IMR-90 (cell line): ENCODE measurements at regions not wholly inside any gene's neighbourhood (a gene's known extent, or its start where the extent isn't known, plus 50 kb on each side); places are given as distances from the start of the nearest gene placed in this dataset.
A peak's percentile ranks its signal among the peaks of the same experiment; 100 is the strongest.

Source experiments
- ATAC-seq: fragments of 200-7000 bp; cut with Tn5 transposase; 2 replicates; pipeline ENCODE4 v1.9.1; 2020; ENCODE audit warnings: low read depth, mild to moderate bottlenecking, moderate library complexity
- BruUV-seq: library from RNA; stranded (reverse); fragments of 400-500 nt; replicated peaks from 2 replicates; lab custom pipeline; 2021; lab: Mats Ljungman, UMichigan
- CTCF ChIA-PET: fragments of 300-600 bp; formaldehyde crosslinking; extraction: SDS; loops from one replicate; lab custom pipeline; 2021; ENCODE audit warnings: antibody characterized with exemption; lab: Yijun Ruan, JAX
- POLR2A ChIA-PET: fragments of 300-600 bp; sonication (Branson Sonifier 250); formaldehyde crosslinking; loops from one replicate; lab custom pipeline; 2022; ENCODE audit warnings: antibody characterized with exemption; ENCODE audit not compliant: unreplicated experiment; lab: Charles Lee
- DNase-seq: peaks from one replicate; pipeline ENCODE4 v3.0.0; 2013
- H2AFZ ChIP-seq: replicated peaks from 2 replicates; pipeline ENCODE3; 2013; ENCODE audit warnings: low read length, mild to moderate bottlenecking; ENCODE audit not compliant: poor library complexity
- H2AK5ac ChIP-seq: 2 replicates; pipeline ENCODE4 v1.6.1; 2013; ENCODE audit warnings: low read depth, low read length, inconsistent platforms
- H2AK9ac ChIP-seq: replicated peaks from 2 replicates; pipeline ENCODE3; 2013; ENCODE audit warnings: mild to moderate bottlenecking, low read depth, low read length, moderate library complexity; ENCODE audit not compliant: poor library complexity
- H2BK120ac ChIP-seq: 2 replicates; pipeline ENCODE4 v1.6.1; 2013; ENCODE audit warnings: low read depth, low read length, inconsistent platforms
- H2BK15ac ChIP-seq: 3 replicates; pipeline ENCODE4 v1.6.1; 2013; ENCODE audit warnings: low read depth, low read length, inconsistent platforms
- H2BK20ac ChIP-seq: 2 replicates; pipeline ENCODE4 v1.6.1; 2013; ENCODE audit warnings: low read depth, mild to moderate bottlenecking, inconsistent platforms, low read length, moderate library complexity
- H2BK5ac ChIP-seq: 2 replicates; pipeline ENCODE4 v1.6.1; 2013; ENCODE audit warnings: mild to moderate bottlenecking, low read depth, low read length, inconsistent platforms; ENCODE audit not compliant: poor library complexity, severe bottlenecking
- H3K14ac ChIP-seq: replicated peaks from 2 replicates; pipeline ENCODE4 v1.6.1; 2013; ENCODE audit warnings: low read depth, low read length, inconsistent platforms
- H3K18ac ChIP-seq: 2 replicates; pipeline ENCODE4 v1.6.1; 2013; ENCODE audit warnings: low read depth, low read length, control low read depth
- H3K23ac ChIP-seq: 2 replicates; pipeline ENCODE4 v1.6.1; 2013; ENCODE audit warnings: low read depth, low read length, inconsistent platforms
- H3K27ac ChIP-seq: 2 replicates; pipeline ENCODE4 v1.5.1; 2013; ENCODE audit warnings: mild to moderate bottlenecking, control low read depth, low read length; ENCODE audit not compliant: insufficient read depth
- H3K27me3 ChIP-seq: 2 replicates; pipeline ENCODE4 v1.6.1; 2013; ENCODE audit warnings: low read length; ENCODE audit not compliant: control insufficient read depth, insufficient read depth
- H3K36me3 ChIP-seq: 2 replicates; pipeline ENCODE4 v1.6.1; 2013; ENCODE audit warnings: low read length, mixed read lengths; ENCODE audit not compliant: control insufficient read depth, insufficient read depth
- H3K4ac ChIP-seq: 2 replicates; pipeline ENCODE4 v1.6.1; 2013; ENCODE audit warnings: low read depth, low read length, inconsistent platforms
- H3K4me1 ChIP-seq: 2 replicates; pipeline ENCODE4 v1.6.1; 2013; ENCODE audit warnings: low read length, mixed read lengths; ENCODE audit not compliant: control insufficient read depth, insufficient read depth
- H3K4me2 ChIP-seq: 2 replicates; pipeline ENCODE4 v1.6.1; 2013; ENCODE audit warnings: low read depth, mild to moderate bottlenecking, control low read depth, low read length, moderate library complexity
- H3K4me3 ChIP-seq: 2 replicates; pipeline ENCODE4 v1.5.1; 2013; ENCODE audit warnings: low read depth, mild to moderate bottlenecking, control low read depth, low read length, moderate library complexity; ENCODE audit not compliant: insufficient read depth
- H3K56ac ChIP-seq: 2 replicates; pipeline ENCODE4 v1.6.1; 2013; ENCODE audit warnings: low read length, inconsistent platforms; ENCODE audit not compliant: insufficient read depth; ENCODE audit errors: extremely low read depth
- H3K79me1 ChIP-seq, 2 experiments: 2 replicates each; pipeline ENCODE4 v1.6.1; 2013; ENCODE audit warnings: low read length in 2 of 2, inconsistent platforms in 1 of 2, low read depth in 1 of 2
- H3K9ac ChIP-seq: 2 replicates; pipeline ENCODE4 v1.6.1; 2013; ENCODE audit warnings: low read depth, low read length, control low read depth
- H3K9me1 ChIP-seq: 2 replicates; pipeline ENCODE4 v1.6.1; 2013; ENCODE audit warnings: low read length, inconsistent platforms; ENCODE audit not compliant: insufficient read depth
- H3K9me3 ChIP-seq: 2 replicates; pipeline ENCODE4 v1.6.1; 2013; ENCODE audit warnings: low read length; ENCODE audit not compliant: control insufficient read depth, insufficient read depth
- H4K20me1 ChIP-seq: 2 replicates; pipeline ENCODE4 v1.6.1; 2013; ENCODE audit warnings: low read length, inconsistent platforms; ENCODE audit not compliant: insufficient read depth
- H4K5ac ChIP-seq: 2 replicates; pipeline ENCODE4 v1.6.1; 2013; ENCODE audit warnings: mild to moderate bottlenecking, low read depth, low read length, control low read depth
- H4K8ac ChIP-seq, 2 experiments: 2 replicates each; pipeline ENCODE4 v1.6.1; 2013; ENCODE audit warnings: low read depth in 2 of 2, low read length in 2 of 2, control low read depth in 1 of 2, inconsistent platforms in 1 of 2
- H4K91ac ChIP-seq: 2 replicates; pipeline ENCODE4 v1.6.1; 2013; ENCODE audit warnings: low read depth, low read length, inconsistent platforms; ENCODE audit not compliant: insufficient read depth
- MAFK ChIP-seq: IDR thresholded peaks from 2 replicates; pipeline ENCODE4 v1.6.1; 2012; ENCODE audit warnings: low read depth, low read length, improper control_type of control experiment
- dilution Hi-C: fragments of 300-500 bp; cut with HindIII; formaldehyde crosslinking; loops from one replicate; pipeline ENCODE4 v1.14.3; 2018; ENCODE audit warnings: low sequenced_read_pairs; ENCODE audit not compliant: unreplicated experiment
- in situ Hi-C: fragments of 300-500 bp; cut with MboI; formaldehyde crosslinking; loops from 3 replicates; pipeline ENCODE4 v1.14.3; 2019; ENCODE audit warnings: low sequenced_read_pairs, inconsistent platforms, mixed read lengths
- intact Hi-C: fragments of 100-400 bp; cut with micrococcal nuclease; formaldehyde crosslinking; loops from 2 replicates; pipeline ENCODE4 v1.10.0; 2022

DNA sequence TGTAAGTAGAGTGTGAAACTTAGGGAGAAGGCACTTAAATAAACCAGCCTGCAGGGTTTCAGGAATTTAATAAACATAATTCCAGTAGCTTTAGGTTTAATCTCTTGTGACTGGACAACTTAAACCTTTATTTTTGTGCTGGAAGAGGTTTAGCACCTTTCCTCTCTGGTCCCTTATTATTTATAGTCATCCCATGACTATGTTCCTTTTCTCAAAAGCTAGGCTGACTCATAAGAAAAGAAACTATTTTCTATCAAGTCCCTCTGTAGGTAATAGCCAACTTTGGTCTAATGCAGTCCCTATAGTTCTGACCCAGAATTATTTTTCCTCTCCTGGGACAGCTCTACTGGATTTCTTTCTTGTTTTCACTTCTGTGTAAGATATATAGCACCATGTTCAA, 588.9 kb downstream of the NR2F1-AS1 start:
- no peak overlapping the region for H2AFZ ChIP-seq
- ATAC-seq (peak; percentile 56; the same call in 1 of the 2 replicates), DNase-seq (peak; percentile 26)
- no peak overlapping the region for H3K18ac ChIP-seq
- H2AK9ac ChIP-seq = no peak overlapping the region
- H4K8ac ChIP-seq = no peak overlapping the region
- no peak overlapping the region for H3K27ac ChIP-seq
- H3K9me1 ChIP-seq = peaks cover 8% of the 10 kb centered on the region
- H3K4ac ChIP-seq = no peak overlapping the region
- BruUV-seq = no TSS peak
- no peak overlapping the region for H2BK120ac ChIP-seq
- H4K5ac ChIP-seq = no peak overlapping the region
- no peaks in the 10 kb centered on the region for H3K27me3 ChIP-seq
- H4K91ac ChIP-seq = no peak overlapping the region
- ChIA-PET POLR2A (no interaction called here), CTCF (no interaction called here)
- no peak overlapping the region for H2BK20ac ChIP-seq
- H4K20me1 ChIP-seq = no peaks in the 10 kb centered on the region
- no peaks in the 10 kb centered on the region for H3K36me3 ChIP-seq
- H3K4me3 ChIP-seq = no peak overlapping the region
- H2BK15ac ChIP-seq = no peak overlapping the region
- TF ChIP-seq MAFK = no peak
- in situ Hi-C loops = no loop called here
- no peaks in the 10 kb centered on the region for H3K9me3 ChIP-seq
- dilution Hi-C loops = no loop called here
- no peak overlapping the region for H3K56ac ChIP-seq
- H3K9ac ChIP-seq = no peak overlapping the region
- H3K79me1 ChIP-seq = no peaks in the 10 kb centered on the region
- no peak overlapping the region for H3K14ac ChIP-seq
- no peak overlapping the region for H2AK5ac ChIP-seq
- intact Hi-C loops = loop anchor here (5.0 kb wide), 1 partner anchor 80 kb away; no protein-coding TSS in a partner anchor
- no peak overlapping the region for H3K23ac ChIP-seq
- no peak overlapping the region for H3K4me2 ChIP-seq
- H3K4me1 ChIP-seq = peaks cover 3% of the 10 kb centered on the region
- H2BK5ac ChIP-seq = no peak overlapping the region
